Activated CD4-positive, alpha-beta T cell treated with anti-CD3 and anti-CD28 coated beads, Interleukin-2, Interleukin-4, amounts not matched to agents 100 ng/mL and 50 ng/mL, durations not matched to agents 16 hours and 8 hours (primary cell): ENCODE measurements at regions not wholly inside any gene's neighbourhood (a gene's known extent, or its start where the extent isn't known, plus 50 kb on each side); places are given as distances from the start of the nearest gene placed in this dataset.
"Not testable (repeated sequence)": the region's sequence is repeated elsewhere in the genome, so short reads cannot be mapped to it uniquely, and the experiment has no call there.

ENCODE experiments used
- DNase-seq: peaks from one replicate; pipeline ENCODE4 v3.0.0-alpha.2; 2020; ENCODE audit warnings: low spot score

- DNase-seq = no peak
Observed at GRCh38 chr2:19099181-19099580, 259.2 kb downstream of the OSR1 start.

- DNase-seq = no peak
Observed at GRCh38 chr2:19098467-19099160, 259.8 kb downstream of the OSR1 start.

- not testable (repeated sequence) for DNase-seq
Observed at GRCh38 chr2:19089476-19089875, 268.9 kb downstream of the OSR1 start.

- DNase-seq = no peak
Observed at GRCh38 chr2:19086231-19086651, 272.2 kb downstream of the OSR1 start.

GRCh38 chr2:19078709-19079108 lies 279.7 kb downstream of the OSR1 start:
- DNase-seq = no peak

GRCh38 chr2:19073522-19073921 lies 284.9 kb downstream of the OSR1 start:
- no peak for DNase-seq

GRCh38 chr2:19072161-19072560 lies 286.3 kb downstream of the OSR1 start:
- no peak for DNase-seq

- no peak for DNase-seq
Observed at GRCh38 chr2:19070886-19071285, 287.5 kb downstream of the OSR1 start.

- DNase-seq = no peak
Observed at GRCh38 chr2:19068206-19068605, 290.2 kb downstream of the OSR1 start.

GRCh38 chr2:19062370-19062769 lies 296.1 kb downstream of the OSR1 start:
- DNase-seq = no peak

- no peak for DNase-seq
Observed at GRCh38 chr2:19059076-19059475, 299.3 kb downstream of the OSR1 start.

GRCh38 chr2:19051203-19051831 lies 307.1 kb downstream of the OSR1 start:
- DNase-seq = no peak

GRCh38 chr2:19050354-19050753 lies 308.1 kb downstream of the OSR1 start:
- no peak for DNase-seq

- no peak for DNase-seq
Observed at GRCh38 chr2:19048593-19049266, 309.7 kb downstream of the OSR1 start.

GRCh38 chr2:19046986-19047780 lies 311.2 kb downstream of the OSR1 start:
- no peak for DNase-seq

GRCh38 chr2:19045151-19045550 lies 313.3 kb downstream of the OSR1 start:
- DNase-seq = no peak

- DNase-seq = no peak
Observed at GRCh38 chr2:19043893-19044292, 314.5 kb downstream of the OSR1 start.

GRCh38 chr2:19041434-19042041 lies 316.9 kb downstream of the OSR1 start:
- DNase-seq = no peak

GRCh38 chr2:19038071-19039015 lies 320.1 kb downstream of the OSR1 start:
- no peak for DNase-seq

- DNase-seq = no peak
Observed at GRCh38 chr2:19036091-19036490, 322.3 kb downstream of the OSR1 start.

- DNase-seq = no peak
Observed at GRCh38 chr2:19035238-19035637, 323.2 kb downstream of the OSR1 start.
